A549 (cell line): ENCODE measurements at regions not wholly inside any gene's neighbourhood (a gene's known extent, or its start where the extent isn't known, plus 50 kb on each side); places are given as distances from the start of the nearest gene placed in this dataset.

Experiments
- ATAC-seq, 2 experiments: fragments of 200-7000 bp in 1 of 2; fragments of >200 bp in 1 of 2; cut with Nextera tagmentation in 1 of 2; cut with Tn5 transposase in 1 of 2; 3 replicates each; pipeline versions ENCODE4 v1.8.0 to v1.9.1; 2018 to 2020; ENCODE audit warnings: mild to moderate bottlenecking in 1 of 2, moderate library complexity in 1 of 2
- CTCF ChIA-PET: fragments of 300-600 bp; sonication (Branson Sonifier 250); formaldehyde crosslinking; extraction: SDS; loops from one replicate; lab custom pipeline; 2021; ENCODE audit warnings: antibody characterized with exemption, inconsistent platforms; lab: Yijun Ruan, JAX
- POLR2A ChIA-PET: fragments of 350-600 bp; formaldehyde crosslinking; extraction: SDS; loops from one replicate; lab custom pipeline; 2021; ENCODE audit warnings: antibody characterized with exemption, inconsistent platforms; lab: Yijun Ruan, JAX
- DNase-seq, 2 experiments: peaks; one replicate each; pipeline versions ENCODE4 v3.0.0 to v3.0.0-alpha.2; 2011 to 2016; ENCODE audit warnings: low read depth in 1 of 2, low spot score in 1 of 2
- FAIRE-seq: peaks from 2 replicates; lab custom pipeline; 2011; peaks lifted over from hg19 to GRCh38; lab: Jason Lieb, UNC
- H3K27ac ChIP-seq, 2 experiments: fragments of >200 bp; sonication (Bioruptor Twin); formaldehyde crosslinking; 3 replicates each; pipeline ENCODE4 v1.5.1; 2016 to 2017
- H3K4me1 ChIP-seq: fragments of >200 bp; sonication (Bioruptor Twin); formaldehyde crosslinking; 3 replicates; pipeline ENCODE4 v1.6.1; 2016
- H3K4me2 ChIP-seq: fragments of >200 bp; sonication (Bioruptor Twin); formaldehyde crosslinking; 3 replicates; pipeline ENCODE4 v1.6.1; 2016
- H3K4me3 ChIP-seq: fragments of >200 bp; sonication (Bioruptor Twin); formaldehyde crosslinking; 3 replicates; pipeline ENCODE4 v1.5.1; 2016
- H3K9me3 ChIP-seq: fragments of >200 bp; sonication (Bioruptor Twin); formaldehyde crosslinking; 3 replicates; pipeline ENCODE4 v1.6.1; 2016
- BHLHE40 ChIP-seq: IDR thresholded peaks from 2 replicates; pipeline ENCODE4 v1.6.1; 2012; ENCODE audit warnings: low read depth, low read length, inconsistent platforms
- CTCF ChIP-seq: fragments of >200 bp; sonication (Bioruptor Twin); formaldehyde crosslinking; IDR thresholded peaks from 3 replicates; pipeline ENCODE4 v1.5.1; 2016
- E2F6 ChIP-seq: IDR thresholded peaks from 2 replicates; pipeline ENCODE4 v1.6.1; 2012; ENCODE audit warnings: low read depth, borderline replicate concordance
- EHF ChIP-seq: fragments of 250-450 bp; sonication (Bioruptor Pico); IDR thresholded peaks from 2 replicates; pipeline ENCODE4 v1.5.0; 2020; ENCODE audit warnings: mild to moderate bottlenecking
- EHMT2 ChIP-seq: fragments of 200-600 bp; sonication (generic); IDR thresholded peaks from 2 replicates; pipeline ENCODE4 v1.6.1; 2016; ENCODE audit warnings: antibody characterized with exemption, low read depth, mild to moderate bottlenecking, moderate library complexity
- EP300 ChIP-seq, 2 experiments: fragments of >200 bp; sonication (Bioruptor Twin); formaldehyde crosslinking; IDR thresholded peaks; 2 replicates in 1 of 2; 3 replicates in 1 of 2; pipeline ENCODE4 v1.6.1; 2016 to 2017
- ESRRA ChIP-seq: fragments of 150-350 bp; IDR thresholded peaks from 2 replicates; pipeline ENCODE4 v1.6.1; 2014; ENCODE audit warnings: mild to moderate bottlenecking, low read length, borderline replicate concordance
- FOSL2 ChIP-seq, 2 experiments: fragments of 450-650 bp in 1 of 2; fragments of >200 bp in 1 of 2; sonication (Bioruptor Twin) in 1 of 2; formaldehyde crosslinking; IDR thresholded peaks; 2 replicates each; pipeline versions ENCODE4 v1.5.0 to v1.6.1; 2016 to 2020; ENCODE audit warnings: mild to moderate bottlenecking in 1 of 2, moderate library complexity in 1 of 2
- FOXS1 ChIP-seq: fragments of 250-450 bp; sonication (Bioruptor Pico); IDR thresholded peaks from 2 replicates; pipeline ENCODE4 v1.5.0; 2020; ENCODE audit warnings: mild to moderate bottlenecking, moderate library complexity
- HDAC2 ChIP-seq: fragments of 200-600 bp; sonication (generic); IDR thresholded peaks from 2 replicates; pipeline ENCODE4 v1.6.1; 2016
- HOXA7 ChIP-seq: fragments of 250-450 bp; sonication (Bioruptor Pico); IDR thresholded peaks from 2 replicates; pipeline ENCODE4 v1.5.0; 2020; ENCODE audit warnings: mild to moderate bottlenecking, moderate library complexity
- JUN ChIP-seq, 2 experiments: fragments of >200 bp; sonication (Bioruptor Twin); formaldehyde crosslinking; IDR thresholded peaks; 2 replicates in 1 of 2; 3 replicates in 1 of 2; pipeline ENCODE4 v1.6.1; 2016 to 2017
- MYC ChIP-seq: IDR thresholded peaks from 2 replicates; pipeline ENCODE4 v1.6.1; 2012; ENCODE audit warnings: mild to moderate bottlenecking, inconsistent platforms, low read length, improper control_type of control experiment, borderline replicate concordance
- NFE2L2 ChIP-seq: fragments of 150-350 bp; conservative IDR thresholded peaks from 2 replicates; pipeline ENCODE4 v1.6.1; 2014; ENCODE audit warnings: low read length
- NR3C1 ChIP-seq: fragments of >200 bp; sonication (Bioruptor Twin); formaldehyde crosslinking; IDR thresholded peaks from 3 replicates; pipeline ENCODE4 v1.6.1; 2017
- POLR2A ChIP-seq: IDR thresholded peaks from 2 replicates; pipeline ENCODE4 v1.6.1; 2012; ENCODE audit warnings: mild to moderate bottlenecking, low read length
- POLR2AphosphoS2 ChIP-seq: conservative IDR thresholded peaks from 2 replicates; pipeline ENCODE4 v1.6.1; 2012; ENCODE audit warnings: low read length, improper control_type of control experiment, inconsistent platforms
- RARB ChIP-seq: fragments of 250-450 bp; sonication (Bioruptor Pico); IDR thresholded peaks from 2 replicates; pipeline ENCODE4 v1.8.0; 2021; ENCODE audit warnings: mild to moderate bottlenecking, moderate library complexity
- RFX5 ChIP-seq: fragments of 450-650 bp; IDR thresholded peaks from 2 replicates; pipeline ENCODE4 v1.7.1; 2014; ENCODE audit warnings: antibody characterized with exemption, mild to moderate bottlenecking, moderate library complexity
- RNF2 ChIP-seq: fragments of 200-600 bp; sonication (generic); IDR thresholded peaks from 2 replicates; pipeline ENCODE4 v1.6.1; 2016; ENCODE audit warnings: low read depth, mild to moderate bottlenecking, antibody characterized with exemption, moderate library complexity, borderline replicate concordance
- SMC3 ChIP-seq: fragments of >200 bp; sonication (Bioruptor Twin); formaldehyde crosslinking; IDR thresholded peaks from 3 replicates; pipeline ENCODE4 v1.6.1; 2018; ENCODE audit warnings: inconsistent platforms
- TFCP2L1 ChIP-seq: fragments of 250-450 bp; sonication (Bioruptor Pico); IDR thresholded peaks from 2 replicates; pipeline ENCODE4 v1.5.0; 2021; ENCODE audit warnings: mild to moderate bottlenecking
- ZC3H11A ChIP-seq: fragments of 450-650 bp; IDR thresholded peaks from 2 replicates; pipeline ENCODE4 v1.6.1; 2014; ENCODE audit warnings: antibody characterized with exemption, mild to moderate bottlenecking
- WGBS: methylation state at CpG from one replicate; pipeline ENCODE4 v1.1.6; 2017; ENCODE audit errors: missing lambda C conversion rate; 5-methylcytosine and 5-hydroxymethylcytosine counted together

- TF ChIP-seq EHF (no peak), POLR2AphosphoS2 (no peak), NR3C1 (no peak), ESRRA (no peak), MYC (no peak), EP300 (IDR thresholded peaks at IDR 0.05) (no peak), FOSL2 (IDR thresholded peaks at IDR 0.05) (no peak), FOSL2 (CRISPR knock-in tag; IDR thresholded peaks at IDR 0.05) (no peak), TFCP2L1 (no peak), NFE2L2 (no peak), E2F6 (no peak), SMC3 (no peak), POLR2A (no peak), EHMT2 (no peak)
These were observed 173.7 kb upstream of the FGGY start (continued) for GRCh38 chr1:59123081-59123681.

- POLR2A ChIA-PET, result no interaction called here
- no peak for ATAC-seq
- no peak for DNase-seq
These were observed 172.7 kb upstream of the FGGY start for GRCh38 chr1:59124166-59124565.

GRCh38 chr1:59125154-59125553, 171.7 kb upstream of the FGGY start:
- DNase-seq (no peak), ATAC-seq (no peak), FAIRE-seq (no peak)
- no peak overlapping the region for H3K27ac ChIP-seq
- ChIA-PET POLR2A (no interaction called here), CTCF (no interaction called here)
- peaks cover 11% of the 10 kb centered on the region for H3K4me1 ChIP-seq
- TF ChIP-seq FOSL2 (IDR thresholded peaks at IDR 0.05) (no peak), FOSL2 (CRISPR knock-in tag; IDR thresholded peaks at IDR 0.05) (no peak), SMC3 (no peak), POLR2A (no peak), HDAC2 (no peak), RARB (CRISPR knock-in tag) (no peak), CTCF (no peak), BHLHE40 (no peak)
- no peak overlapping the region for H3K4me2 ChIP-seq
- H3K4me3 ChIP-seq, result no peak overlapping the region
- no peaks in the 10 kb centered on the region for H3K9me3 ChIP-seq
- 98% methylated on average over 2 of the region's 2 CpGs for WGBS

More at GRCh38 chr1:59124166-59124565, 172.7 kb upstream of the FGGY start:
- Histone ChIP-seq H3K4me1 (peaks cover 11% of the 10 kb centered on the region), H3K27ac (no peak overlapping the region), H3K9me3 (no peaks in the 10 kb centered on the region), H3K4me2 (no peak overlapping the region), H3K4me3 (no peak overlapping the region)
- 89% methylated on average over 2 of the region's 2 CpGs for WGBS
- no peak for FAIRE-seq
- TF ChIP-seq ZC3H11A, result no peak
- no peak for TF ChIP-seq EP300 (IDR thresholded peaks at IDR 0.05)
- TF ChIP-seq HOXA7 (CRISPR knock-in tag), result no peak
- no peak for TF ChIP-seq RNF2
- TF ChIP-seq JUN (IDR thresholded peaks at IDR 0.05), result no peak
- no peak for TF ChIP-seq FOXS1 (CRISPR knock-in tag)
- TF ChIP-seq RFX5, result no peak
- CTCF ChIA-PET, result interaction anchor here (1.3 kb wide), 1 partner anchor 9 kb away, joined by 4 read pairs; no protein-coding TSS in a partner anchor
